ENCODE measurements at regions not wholly inside any gene's neighbourhood (a gene's known extent, or its start where the extent isn't known, plus 50 kb on each side); places are given as distances from the start of the nearest gene placed in this dataset.

DNA sequence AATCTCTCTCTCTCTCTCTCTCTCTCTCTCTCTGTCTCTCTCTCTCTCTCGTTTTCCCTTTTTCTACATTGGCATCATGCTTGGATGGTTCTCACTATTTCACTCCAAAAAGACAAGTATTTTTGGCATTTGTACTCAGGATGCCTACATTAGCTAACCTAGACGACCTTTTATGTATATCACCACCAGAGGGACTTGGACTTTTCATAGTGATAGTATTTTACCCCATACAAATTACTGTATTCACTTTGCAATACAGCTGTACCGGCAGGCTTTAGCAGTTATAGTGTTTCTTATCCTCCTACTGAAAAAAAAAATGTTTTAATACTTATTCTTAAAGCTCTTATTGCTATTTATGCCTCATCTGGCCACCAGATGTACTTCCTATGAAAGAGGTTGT lies 687.2 kb upstream of the KLHL1 start:
- no peak overlapping the region for H3K27ac ChIP-seq (ENCODE audit: insufficient read depth, low read depth, low read length)
- no TSS peak for BruUV-seq (replicated peaks)
- H3K9ac ChIP-seq (replicated peaks; ENCODE audit: extremely low read depth, insufficient read depth, low read length): no peak overlapping the region
- POLR2A ChIA-PET: no interaction called here
- H3K36me3 ChIP-seq (ENCODE audit: control insufficient read depth in 2 of 2, extremely low read depth in 1 of 2, insufficient read depth in 2 of 2, low read length in 2 of 2): no peaks in the 10 kb centered on the region
- FAIRE-seq: no peak
- no peak for DNase-seq (ENCODE audit: low read depth, low spot score)
- no peaks in the 10 kb centered on the region for H4K20me1 ChIP-seq (replicated peaks; ENCODE audit: control insufficient read depth, extremely low read depth, insufficient read depth, low read length)
- no peaks in the 10 kb centered on the region for H3K79me2 ChIP-seq (ENCODE audit: control insufficient read depth, insufficient read depth, low read length)
- no peaks in the 10 kb centered on the region for H3K9me1 ChIP-seq (replicated peaks; ENCODE audit: control insufficient read depth, extremely low read depth, insufficient read depth, low read length)
- CTCF ChIA-PET: interaction anchor here (1.2 to 1.5 kb wide), 2 partner anchors 9 to 168 kb away, joined by 3 to 7 read pairs; no protein-coding TSS in a partner anchor
- dilution Hi-C loops (cut with MboI; ENCODE audit: extremely low pct_ligation_motif_present, low sequenced_read_pairs) (no loop called here), intact Hi-C loops (cut with micrococcal nuclease) (no loop called here)
- no peaks in the 10 kb centered on the region for H3K9me3 ChIP-seq (replicated peaks; ENCODE audit: control insufficient read depth, insufficient read depth, low read length)
- H3K27me3 ChIP-seq (ENCODE audit: control insufficient read depth in 2 of 2, insufficient read depth in 2 of 2, low read length in 2 of 2): no peaks in the 10 kb centered on the region
- H2AFZ ChIP-seq (ENCODE audit: low read depth, low read length): no peak overlapping the region
- no peak overlapping the region for H3K4me3 ChIP-seq (replicated peaks in 1 of 3; ENCODE audit: insufficient read depth in 1 of 3, low read depth in 1 of 3, low read length in 3 of 3)
- TF ChIP-seq, protein P1, sequence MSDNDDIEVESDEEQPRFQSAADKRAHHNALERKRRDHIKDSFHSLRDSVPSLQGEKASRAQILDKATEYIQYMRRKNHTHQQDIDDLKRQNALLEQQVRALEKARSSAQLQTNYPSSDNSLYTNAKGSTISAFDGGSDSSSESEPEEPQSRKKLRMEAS (IDR thresholded peaks at IDR 0.05; ENCODE audit: insufficient read depth, insufficient read length): no peak
- TF ChIP-seq GATA2 (IDR thresholded peaks at IDR 0.05; ENCODE audit: insufficient read depth, insufficient read length, low read depth, low read length) (no peak), EZH2 (IDR thresholded peaks at IDR 0.05; ENCODE audit: borderline replicate concordance, low read depth, low read length, severe bottlenecking) (no peak), JUN (IDR thresholded peaks at IDR 0.05; ENCODE audit: borderline replicate concordance, insufficient read depth, insufficient read length, low read depth) (no peak), POLR2A (IDR thresholded peaks at IDR 0.05; ENCODE audit: low read depth, low read length) (no peak), MYC (IDR thresholded peaks at IDR 0.05; ENCODE audit: low read depth, low read length) (no peak), POLR2AphosphoS5 (IDR thresholded peaks at IDR 0.05; ENCODE audit: insufficient read depth, low read depth, low read length) (no peak), FOS (IDR thresholded peaks at IDR 0.05; ENCODE audit: borderline replicate concordance, insufficient read depth, low read length) (no peak)
- TF ChIP-seq, protein P2, sequence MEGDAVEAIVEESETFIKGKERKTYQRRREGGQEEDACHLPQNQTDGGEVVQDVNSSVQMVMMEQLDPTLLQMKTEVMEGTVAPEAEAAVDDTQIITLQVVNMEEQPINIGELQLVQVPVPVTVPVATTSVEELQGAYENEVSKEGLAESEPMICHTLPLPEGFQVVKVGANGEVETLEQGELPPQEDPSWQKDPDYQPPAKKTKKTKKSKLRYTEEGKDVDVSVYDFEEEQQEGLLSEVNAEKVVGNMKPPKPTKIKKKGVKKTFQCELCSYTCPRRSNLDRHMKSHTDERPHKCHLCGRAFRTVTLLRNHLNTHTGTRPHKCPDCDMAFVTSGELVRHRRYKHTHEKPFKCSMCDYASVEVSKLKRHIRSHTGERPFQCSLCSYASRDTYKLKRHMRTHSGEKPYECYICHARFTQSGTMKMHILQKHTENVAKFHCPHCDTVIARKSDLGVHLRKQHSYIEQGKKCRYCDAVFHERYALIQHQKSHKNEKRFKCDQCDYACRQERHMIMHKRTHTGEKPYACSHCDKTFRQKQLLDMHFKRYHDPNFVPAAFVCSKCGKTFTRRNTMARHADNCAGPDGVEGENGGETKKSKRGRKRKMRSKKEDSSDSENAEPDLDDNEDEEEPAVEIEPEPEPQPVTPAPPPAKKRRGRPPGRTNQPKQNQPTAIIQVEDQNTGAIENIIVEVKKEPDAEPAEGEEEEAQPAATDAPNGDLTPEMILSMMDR (IDR thresholded peaks at IDR 0.05; ENCODE audit: extremely low read depth in 1 of 2, insufficient read depth in 1 of 2, low read depth in 1 of 2, low read length in 2 of 2): no peak
- H3K4me2 ChIP-seq (ENCODE audit: insufficient read depth, low read length): no peak overlapping the region
- H3K4me1 ChIP-seq (ENCODE audit: control insufficient read depth, extremely low read depth, insufficient read depth, low read length): no peaks in the 10 kb centered on the region
